PC-3 (cell line): ENCODE measurements at regions not wholly inside any gene's neighbourhood (a gene's known extent, or its start where the extent isn't known, plus 50 kb on each side); places are given as distances from the start of the nearest gene placed in this dataset.

Source experiments
- ATAC-seq: fragments of 200-7000 bp; cut with Tn5 transposase; 2 replicates; pipeline ENCODE4 v1.9.1; 2020; ENCODE audit warnings: mild to moderate bottlenecking, moderate library complexity
- BruUV-seq: library from RNA; stranded (reverse); fragments of 400-500 nt; replicated peaks from 2 replicates; lab custom pipeline; 2021; lab: Mats Ljungman, UMichigan
- CTCF ChIA-PET: fragments of 300-600 bp; sonication (Branson Sonifier 250); formaldehyde crosslinking; loops from one replicate; lab custom pipeline; 2022; ENCODE audit warnings: antibody characterized with exemption; lab: Charles Lee
- POLR2A ChIA-PET: fragments of 300-600 bp; sonication (Branson Sonifier 250); formaldehyde crosslinking; loops from one replicate; lab custom pipeline; 2022; ENCODE audit warnings: antibody characterized with exemption; ENCODE audit not compliant: unreplicated experiment; lab: Charles Lee
- DNase-seq: peaks from one replicate; pipeline ENCODE4 v3.0.0-alpha.2; 2015
- H2AFZ ChIP-seq: fragments of 300-600 bp; sonication (generic); 2 replicates; pipeline ENCODE4 v1.6.0; 2016; ENCODE audit warnings: antibody characterized with exemption, low read length
- H3F3A ChIP-seq: fragments of 300-600 bp; sonication (generic); one replicate; pipeline ENCODE4 v1.6.0; 2017; ENCODE audit warnings: antibody characterized with exemption, low read length, control low read depth, mild to moderate bottlenecking; ENCODE audit not compliant: unreplicated experiment
- H3K27ac ChIP-seq: fragments of 300-600 bp; sonication (generic); 2 replicates; pipeline ENCODE4 v1.5.1; 2016; ENCODE audit warnings: mild to moderate bottlenecking, low read length
- H3K27me3 ChIP-seq: fragments of 300-600 bp; sonication (generic); 2 replicates; pipeline ENCODE4 v1.6.1; 2016; ENCODE audit warnings: low read length, mixed read lengths
- H3K36me3 ChIP-seq: fragments of 300-600 bp; sonication (generic); 2 replicates; pipeline ENCODE4 v1.6.1; 2016; ENCODE audit warnings: low read depth, mixed run types, low read length, mixed read lengths
- H3K4me1 ChIP-seq: fragments of 300-600 bp; sonication (generic); 2 replicates; pipeline ENCODE4 v1.5.1; 2016; ENCODE audit warnings: low read length; ENCODE audit not compliant: insufficient read depth
- H3K4me2 ChIP-seq: fragments of 300-600 bp; sonication (generic); 2 replicates; pipeline ENCODE4 v1.6.0; 2016; ENCODE audit warnings: low read length
- H3K4me3 ChIP-seq: fragments of 300-600 bp; sonication (generic); 2 replicates; pipeline ENCODE4 v1.5.1; 2016; ENCODE audit warnings: mild to moderate bottlenecking, low read length, mixed read lengths
- H3K79me2 ChIP-seq: fragments of 300-600 bp; sonication (generic); 2 replicates; pipeline ENCODE4 v1.6.1; 2017; ENCODE audit warnings: low read length, mixed read lengths
- H3K9ac ChIP-seq: fragments of 300-600 bp; sonication (generic); 2 replicates; pipeline ENCODE4 v1.6.0; 2016; ENCODE audit warnings: mild to moderate bottlenecking, low read length
- H3K9me2 ChIP-seq: fragments of 300-600 bp; sonication (generic); replicated peaks from 2 replicates; pipeline ENCODE4 v1.6.1; 2016; ENCODE audit warnings: mixed run types, low read length, mixed read lengths
- H3K9me3 ChIP-seq: fragments of 300-600 bp; sonication (generic); 2 replicates; pipeline ENCODE4 v1.6.1; 2016; ENCODE audit warnings: low read length, mixed read lengths
- H4K20me1 ChIP-seq: fragments of 300-600 bp; sonication (generic); 2 replicates; pipeline ENCODE4 v1.6.1; 2016; ENCODE audit warnings: low read length, mixed read lengths
- CTCF ChIP-seq: fragments of 300-600 bp; sonication (generic); conservative IDR thresholded peaks from 2 replicates; pipeline ENCODE4 v1.5.1; 2017; ENCODE audit warnings: antibody characterized with exemption, low read depth, mild to moderate bottlenecking, low read length
- EZH2 ChIP-seq: fragments of 300-600 bp; sonication (generic); IDR thresholded peaks from one replicate; pipeline ENCODE4 v1.6.1; 2017; ENCODE audit warnings: antibody characterized with exemption, mild to moderate bottlenecking, low read length; ENCODE audit not compliant: unreplicated experiment
- EZH2phosphoT487 ChIP-seq: fragments of 300-600 bp; sonication (generic); IDR thresholded peaks from 2 replicates; pipeline ENCODE4 v1.6.1; 2018; ENCODE audit warnings: mild to moderate bottlenecking, antibody characterized with exemption, low read length, borderline replicate concordance
- intact Hi-C: fragments of 100-400 bp; cut with micrococcal nuclease; formaldehyde crosslinking; loops from 2 replicates; pipeline ENCODE4 v1.9.0; 2023

GRCh38 chr6:140012150-140012549 is 637.7 kb upstream of the CITED2 start:
- no peak for TF ChIP-seq EZH2phosphoT487
- TF ChIP-seq EZH2, result no peak
- no peak for TF ChIP-seq CTCF
- no peak overlapping the region for H3K9ac ChIP-seq
- no peaks in the 10 kb centered on the region for H3K9me2 ChIP-seq
- no TSS peak for BruUV-seq
- H3K27me3 ChIP-seq, result no peaks in the 10 kb centered on the region
- no peak for ATAC-seq
- no peaks in the 10 kb centered on the region for H3K9me3 ChIP-seq
- no peaks in the 10 kb centered on the region for H3F3A ChIP-seq
- POLR2A ChIA-PET, result no interaction called here
- H4K20me1 ChIP-seq, result no peaks in the 10 kb centered on the region
- no peak overlapping the region for H2AFZ ChIP-seq
- no peaks in the 10 kb centered on the region for H3K4me1 ChIP-seq
- H3K4me2 ChIP-seq, result no peak overlapping the region
- H3K36me3 ChIP-seq, result no peaks in the 10 kb centered on the region
- no peak overlapping the region for H3K27ac ChIP-seq
- no peak overlapping the region for H3K4me3 ChIP-seq
- intact Hi-C loops, result no loop called here
- no peak for DNase-seq
- no peaks in the 10 kb centered on the region for H3K79me2 ChIP-seq
- CTCF ChIA-PET, result interaction anchor here (0.6 kb wide), 1 partner anchor 639 kb away, joined by 3 read pairs; no protein-coding TSS in a partner anchor

- H3K9ac ChIP-seq, result no peak overlapping the region
- H3K9me3 ChIP-seq, result no peaks in the 10 kb centered on the region
- no peaks in the 10 kb centered on the region for H4K20me1 ChIP-seq
- intact Hi-C loops, result no loop called here
- no peak overlapping the region for H3K4me3 ChIP-seq
- no TSS peak for BruUV-seq
- H3K4me1 ChIP-seq, result no peaks in the 10 kb centered on the region
- no peaks in the 10 kb centered on the region for H3K79me2 ChIP-seq
- no peaks in the 10 kb centered on the region for H3K36me3 ChIP-seq
- H3K27me3 ChIP-seq, result no peaks in the 10 kb centered on the region
- ATAC-seq, result no peak
- H3K27ac ChIP-seq, result no peak overlapping the region
- TF ChIP-seq EZH2phosphoT487, result no peak
- no peak for TF ChIP-seq CTCF
- TF ChIP-seq EZH2, result no peak
- H3K4me2 ChIP-seq, result no peak overlapping the region
- CTCF ChIA-PET, result no interaction called here
- no peak for DNase-seq
- H3F3A ChIP-seq, result no peaks in the 10 kb centered on the region
- POLR2A ChIA-PET, result no interaction called here
- no peaks in the 10 kb centered on the region for H3K9me2 ChIP-seq
- H2AFZ ChIP-seq, result no peak overlapping the region
These were observed 637.1 kb upstream of the CITED2 start for GRCh38 chr6:140011537-140011936.

- Histone ChIP-seq H3F3A (no peaks in the 10 kb centered on the region), H3K27ac (no peak overlapping the region), H3K4me2 (no peak overlapping the region), H3K79me2 (no peaks in the 10 kb centered on the region), H3K4me3 (no peak overlapping the region), H3K27me3 (no peaks in the 10 kb centered on the region), H2AFZ (no peak overlapping the region), H3K9ac (no peak overlapping the region), H3K4me1 (no peaks in the 10 kb centered on the region), H3K9me2 (no peaks in the 10 kb centered on the region), H3K9me3 (no peaks in the 10 kb centered on the region), H3K36me3 (no peaks in the 10 kb centered on the region), H4K20me1 (no peaks in the 10 kb centered on the region)
- intact Hi-C loops, result no loop called here
- ATAC-seq (no peak), DNase-seq (no peak)
- POLR2A ChIA-PET, result no interaction called here
- TF ChIP-seq CTCF, result no peak
- no peak for TF ChIP-seq EZH2phosphoT487
- TF ChIP-seq EZH2, result no peak
- CTCF ChIA-PET, result no interaction called here
- BruUV-seq, result no TSS peak
These were observed 634.8 kb upstream of the CITED2 start for GRCh38 chr6:140009286-140009685.
